GM18873 (cell line): ENCODE measurements at regions not wholly inside any gene's neighbourhood (a gene's known extent, or its start where the extent isn't known, plus 50 kb on each side); places are given as distances from the start of the nearest gene placed in this dataset.
"Not testable (repeated sequence)": the region's sequence is repeated elsewhere in the genome, so short reads cannot be mapped to it uniquely, and the experiment has no call there.

Experiments used
- ATAC-seq: cut with Tn5 transposase; IDR thresholded peaks from one replicate; pipeline ENCODE4 v1.9.1; 2021; ENCODE audit warnings: mild to moderate bottlenecking, moderate library complexity, moderate number of reproducible peaks; ENCODE audit not compliant: unreplicated experiment, low FRiP score

- no peak for ATAC-seq
Measured at GRCh38 chr7:113622796-113623195, 296.0 kb downstream of the PPP1R3A start.

DNA sequence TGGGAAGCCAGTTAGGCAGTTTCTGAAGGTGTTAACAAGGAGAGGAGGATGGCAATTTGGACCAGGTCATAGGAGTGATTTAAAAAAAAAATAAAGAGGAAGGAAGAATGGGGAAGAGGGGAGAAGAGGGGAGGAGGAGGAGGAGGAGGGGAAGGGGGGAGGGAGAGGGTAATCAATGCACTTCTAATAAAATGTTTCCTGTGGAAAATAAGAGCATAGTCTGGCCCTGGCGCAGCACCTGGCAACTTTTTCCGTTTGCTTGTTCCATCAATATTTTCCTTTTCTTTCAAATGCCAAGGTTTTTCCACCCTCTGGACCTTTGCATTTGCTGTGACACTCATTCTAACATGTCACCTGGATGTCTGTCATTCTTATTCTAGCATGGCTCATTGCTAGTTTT, 308.2 kb downstream of the PPP1R3A start:
- no peak for ATAC-seq

DNA sequence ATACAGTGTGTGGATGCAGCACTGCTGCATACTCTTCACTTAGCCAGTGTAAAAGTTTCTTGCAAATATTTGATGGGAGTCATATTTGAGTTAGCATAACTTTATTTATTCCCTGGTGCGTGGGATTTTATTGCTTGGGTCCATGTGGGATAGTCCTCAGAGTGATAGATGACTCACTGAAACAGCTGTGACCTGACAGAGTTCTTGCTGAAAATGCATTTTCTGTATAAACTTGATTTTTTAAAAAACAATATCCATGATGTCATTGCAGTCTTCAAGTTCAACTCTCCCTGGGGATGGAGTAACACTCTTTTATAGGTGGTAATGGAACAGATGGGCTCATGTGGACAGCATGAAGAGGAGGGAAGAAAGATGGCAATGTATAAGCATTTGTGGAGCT, 310.0 kb downstream of the PPP1R3A start:
- ATAC-seq = no peak

GRCh38 chr7:113606325-113606724, 312.5 kb downstream of the PPP1R3A start:
- ATAC-seq = no peak

GRCh38 chr7:113600428-113600827, 318.4 kb downstream of the PPP1R3A start:
- not testable (repeated sequence) for ATAC-seq

DNA sequence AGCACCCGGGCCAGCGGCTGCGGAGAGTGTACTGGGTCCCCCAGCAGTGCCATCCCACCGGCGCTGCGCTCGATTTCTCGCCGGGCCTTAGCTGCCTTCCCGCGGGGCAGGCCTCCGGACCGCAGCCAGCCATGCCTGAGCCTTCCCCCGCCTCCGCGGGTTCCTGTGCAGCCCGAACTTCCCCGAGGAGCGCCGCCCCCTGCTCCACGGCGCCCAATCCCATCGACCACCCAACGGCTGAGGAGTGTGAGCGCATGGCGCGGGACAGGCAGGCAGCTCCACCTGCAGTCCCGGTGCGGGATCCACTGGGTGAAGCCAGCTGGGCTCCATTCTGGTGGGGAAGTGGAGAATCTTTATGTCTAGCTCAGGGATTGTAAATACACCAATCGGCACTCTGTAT, 325.4 kb downstream of the PPP1R3A start:
- not testable (repeated sequence) for ATAC-seq

- ATAC-seq = not testable (repeated sequence)
Measured at GRCh38 chr7:113592924-113593323, 325.9 kb downstream of the PPP1R3A start.

DNA sequence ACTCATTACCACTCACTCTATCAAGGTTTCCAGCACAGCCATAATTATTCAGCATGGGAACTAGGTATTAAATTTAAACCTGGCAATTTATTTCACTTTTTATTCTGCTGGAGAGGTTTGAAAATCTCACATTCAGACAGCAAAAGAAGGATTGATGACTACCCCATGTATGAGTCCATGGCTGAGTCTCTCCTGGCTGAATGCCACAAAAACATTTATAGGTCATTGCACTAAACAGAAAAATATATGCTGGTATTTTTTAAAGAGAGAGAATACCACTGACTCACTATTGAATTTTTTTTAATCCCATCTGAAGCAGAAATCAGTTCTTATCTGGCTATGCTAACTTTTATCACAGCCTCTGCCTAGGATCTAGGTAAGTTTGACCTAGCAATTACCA, 336.3 kb downstream of the PPP1R3A start:
- no peak for ATAC-seq

DNA sequence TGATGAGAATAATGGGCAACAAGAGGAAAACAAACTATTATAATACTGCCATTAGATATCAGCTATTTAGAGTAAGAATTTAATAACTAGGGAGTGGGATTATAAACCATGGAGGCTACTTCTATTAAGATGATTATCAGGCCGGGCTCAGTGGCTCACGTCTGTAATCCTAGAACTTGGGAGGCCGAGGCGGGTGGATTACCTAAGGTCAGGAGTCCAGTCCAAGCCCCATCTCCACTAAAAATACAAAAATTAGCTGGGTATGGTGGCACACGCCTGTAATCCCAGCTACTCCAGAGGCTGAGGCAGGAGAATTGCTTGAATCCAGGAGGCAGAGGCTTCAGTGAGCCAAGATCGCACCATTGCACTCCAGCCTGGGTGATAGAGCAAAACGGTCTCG, 355.6 kb downstream of the PPP1R3A start:
- ATAC-seq = not testable (repeated sequence)

- ATAC-seq = no peak
Measured at GRCh38 chr7:113562801-113563200, 356.0 kb downstream of the PPP1R3A start.

DNA sequence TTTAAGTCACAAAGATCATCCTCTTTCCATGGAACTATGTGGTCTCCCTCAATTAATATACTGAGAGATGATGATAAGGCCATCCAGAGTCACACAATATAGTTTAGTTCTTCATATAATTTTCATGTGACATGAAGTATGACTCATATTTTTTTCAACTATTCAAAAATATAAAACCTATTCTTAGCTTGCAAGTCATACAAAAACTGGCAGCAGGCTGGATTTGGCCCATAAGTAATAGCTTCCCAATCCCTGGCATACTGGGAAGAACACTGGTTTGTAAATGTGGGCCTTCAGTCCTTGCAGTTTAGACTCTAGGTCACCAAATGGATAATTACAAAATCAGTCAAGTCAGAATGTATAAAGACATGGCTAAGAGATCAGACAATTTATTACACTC, 356.6 kb downstream of the PPP1R3A start:
- ATAC-seq = no peak

GRCh38 chr7:113561446-113561845, 357.4 kb downstream of the PPP1R3A start:
- no peak for ATAC-seq

DNA sequence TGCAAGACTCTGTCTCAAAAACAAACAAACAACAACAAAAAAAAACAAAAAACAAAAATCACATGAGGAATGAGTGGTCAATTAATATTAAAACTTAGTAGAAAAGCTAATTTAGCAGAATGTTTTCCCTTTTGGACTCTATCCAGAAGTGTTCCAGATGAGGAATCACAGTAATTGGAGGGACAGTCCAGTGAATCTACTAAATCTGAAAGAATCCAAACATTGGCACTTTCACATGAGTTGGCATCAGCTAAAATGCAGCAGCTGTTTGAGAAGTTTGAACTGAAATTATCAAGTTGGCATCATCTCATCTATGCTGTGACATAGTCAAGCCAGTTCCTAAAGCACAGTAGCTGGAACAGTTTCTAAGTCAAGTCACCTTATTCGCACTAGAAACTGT, 367.8 kb downstream of the PPP1R3A start:
- ATAC-seq = no peak

- ATAC-seq = no peak
Measured at GRCh38 chr7:113548561-113548960, 370.2 kb downstream of the PPP1R3A start.

DNA sequence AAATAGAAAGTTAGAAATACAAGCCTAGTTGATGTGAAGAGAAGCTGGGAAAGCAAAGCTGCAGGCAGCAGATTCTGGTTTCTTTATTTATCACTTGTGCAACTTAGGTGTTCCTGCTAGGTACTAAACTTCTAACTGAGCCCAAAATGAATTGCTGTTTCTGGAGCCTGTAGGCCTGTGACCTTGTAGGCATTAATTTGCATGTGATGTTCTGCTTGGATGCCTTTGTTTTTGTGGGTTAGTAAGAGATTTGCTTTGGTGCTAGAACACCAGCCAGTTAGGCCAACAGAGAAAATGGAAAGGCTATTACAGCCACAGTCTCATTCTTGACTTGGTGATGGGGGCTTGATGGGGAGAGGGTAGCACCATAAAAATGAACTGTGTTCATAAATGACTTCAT, 370.7 kb downstream of the PPP1R3A start:
- ATAC-seq = no peak

DNA sequence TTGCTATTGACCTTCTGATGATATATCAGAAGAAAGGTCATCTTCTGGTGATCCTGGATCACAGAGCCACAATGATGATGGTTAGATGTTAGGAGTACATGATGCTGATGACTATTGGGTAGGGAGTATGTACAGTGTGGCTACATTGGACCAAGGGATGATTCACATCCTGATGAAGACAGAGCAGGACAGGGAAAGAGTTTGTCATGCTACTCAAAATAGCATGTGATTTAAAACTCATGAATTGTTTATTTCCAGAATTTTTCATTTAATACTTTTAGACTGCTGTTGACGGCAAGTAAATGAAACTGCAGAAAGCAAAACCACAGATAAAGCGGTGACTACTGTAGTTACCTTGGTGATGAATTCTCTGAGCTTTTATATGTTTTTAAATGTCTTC, 397.3 kb downstream of the PPP1R3A start:
- no peak for ATAC-seq

- ATAC-seq = no peak
Measured at GRCh38 chr7:113519472-113519871, 399.3 kb downstream of the PPP1R3A start.

GRCh38 chr7:113504691-113505090, 386.3 kb upstream of the SMIM30 start:
- no peak for ATAC-seq

DNA sequence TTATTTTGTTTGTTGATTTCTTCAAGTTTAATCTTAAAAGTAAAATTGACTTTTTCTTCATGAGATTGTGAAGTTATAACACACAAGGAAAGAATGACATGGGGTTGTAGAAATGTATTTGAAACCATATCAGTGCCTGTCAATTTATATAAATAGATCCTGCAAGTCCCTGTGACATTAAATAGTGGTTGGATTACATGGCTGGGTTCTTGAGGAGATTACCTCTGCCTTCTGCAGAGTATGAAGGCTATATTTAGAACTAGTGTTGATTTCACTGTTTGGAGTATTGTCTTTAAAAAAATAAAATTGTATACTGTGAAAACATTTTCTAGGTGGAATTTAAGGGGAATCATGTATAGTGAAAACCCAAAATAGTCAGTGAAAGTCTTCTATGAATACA, 385.8 kb upstream of the SMIM30 start:
- ATAC-seq = no peak

- ATAC-seq = not testable (repeated sequence)
Measured at GRCh38 chr7:113496586-113496985, 378.2 kb upstream of the SMIM30 start.

- not testable (repeated sequence) for ATAC-seq
Measured at GRCh38 chr7:113494797-113495566, 376.6 kb upstream of the SMIM30 start.

- ATAC-seq = no peak
Measured at GRCh38 chr7:113491305-113491704, 373.0 kb upstream of the SMIM30 start.
